Non-pigmented ciliary epithelial cell (primary cell): ENCODE measurements at regions not wholly inside any gene's neighbourhood (a gene's known extent, or its start where the extent isn't known, plus 50 kb on each side); places are given as distances from the start of the nearest gene placed in this dataset.
"Not testable (repeated sequence)": the region's sequence is repeated elsewhere in the genome, so short reads cannot be mapped to it uniquely, and the experiment has no call there.

Experiments
- DNase-seq: peaks from one replicate; pipeline ENCODE4 v3.0.0-alpha.2; 2010; ENCODE audit warnings: low read depth

- DNase-seq, result no peak
Observed at GRCh38 chr11:95650276-95650675, 139.3 kb downstream of the FAM76B start.

GRCh38 chr11:95647871-95648270, 141.7 kb downstream of the FAM76B start:
- no peak for DNase-seq

- no peak for DNase-seq
Observed at GRCh38 chr11:95647355-95647754, 142.2 kb downstream of the FAM76B start.

- no peak for DNase-seq
Observed at GRCh38 chr11:95641495-95641894, 148.1 kb downstream of the FAM76B start.

GRCh38 chr11:95638501-95638900, 151.1 kb downstream of the FAM76B start:
- DNase-seq, result no peak

- DNase-seq, result no peak
Observed at GRCh38 chr11:95625164-95625900, 164.2 kb downstream of the FAM76B start.

GRCh38 chr11:95616256-95616804, 173.3 kb downstream of the FAM76B start:
- DNase-seq, result no peak

- DNase-seq, result no peak
Observed at GRCh38 chr11:95611827-95612226, 177.8 kb downstream of the FAM76B start.

GRCh38 chr11:95610185-95610584, 179.4 kb downstream of the FAM76B start:
- not testable (repeated sequence) for DNase-seq

- no peak for DNase-seq
Observed at GRCh38 chr11:95608093-95608492, 181.5 kb downstream of the FAM76B start.

GRCh38 chr11:95606824-95607223, 182.8 kb downstream of the FAM76B start:
- DNase-seq, result no peak

GRCh38 chr11:95605271-95605940, 184.2 kb downstream of the FAM76B start:
- no peak for DNase-seq

- DNase-seq, result no peak
Observed at GRCh38 chr11:95599959-95600586, 189.5 kb downstream of the FAM76B start.

GRCh38 chr11:95595973-95596489, 193.6 kb downstream of the FAM76B start:
- no peak for DNase-seq

- no peak for DNase-seq
Observed at GRCh38 chr11:95595541-95595940, 194.0 kb downstream of the FAM76B start.

- DNase-seq, result no peak
Observed at GRCh38 chr11:95593111-95593510, 196.5 kb downstream of the FAM76B start.

- DNase-seq, result no peak
Observed at GRCh38 chr11:95592471-95592870, 197.1 kb downstream of the FAM76B start.

GRCh38 chr11:95589893-95590612, 199.5 kb downstream of the FAM76B start:
- no peak for DNase-seq

- no peak for DNase-seq
Observed at GRCh38 chr11:95588821-95589220, 200.8 kb downstream of the FAM76B start.

GRCh38 chr11:95586661-95587060, 202.9 kb downstream of the FAM76B start:
- no peak for DNase-seq

- DNase-seq, result no peak
Observed at GRCh38 chr11:95586155-95586554, 203.4 kb downstream of the FAM76B start.

GRCh38 chr11:95585752-95586077, 203.9 kb downstream of the FAM76B start:
- no peak for DNase-seq
